ENCODE measurements at regions not wholly inside any gene's neighbourhood (a gene's known extent, or its start where the extent isn't known, plus 50 kb on each side); places are given as distances from the start of the nearest gene placed in this dataset.

DNA sequence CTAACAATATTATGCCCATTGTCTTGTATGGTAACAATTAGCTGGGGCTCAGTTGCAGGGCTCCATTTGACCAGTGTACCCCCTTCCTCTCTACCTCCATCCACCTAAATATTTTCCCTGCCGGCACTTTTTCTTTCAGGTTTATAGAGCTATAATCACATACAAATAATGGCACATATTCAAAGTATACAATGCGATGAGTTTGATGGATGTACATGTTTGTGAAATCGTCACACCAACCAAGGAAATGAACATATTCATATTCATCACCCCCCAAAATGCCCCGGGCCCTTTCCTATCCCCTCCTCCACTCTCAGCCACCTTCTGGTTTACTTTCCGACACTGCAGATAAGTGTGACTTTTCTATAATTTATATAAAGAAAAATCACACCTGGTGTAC lies 351.5 kb downstream of the GADD45G start:
- H3K23ac ChIP-seq (ENCODE audit: low read length) = no peak overlapping the region
- no peaks in the 10 kb centered on the region for H3K4me1 ChIP-seq (ENCODE audit: control insufficient read depth in 1 of 2, insufficient read depth in 2 of 2, low read length in 2 of 2)
- no peaks in the 10 kb centered on the region for H3K9me3 ChIP-seq (ENCODE audit: insufficient read depth, low read depth, low read length)
- no peak overlapping the region for H2BK5ac ChIP-seq (ENCODE audit: low read depth, low read length, poor library complexity)
- no peak overlapping the region for H4K12ac ChIP-seq (ENCODE audit: low read depth, low read length)
- no peaks in the 10 kb centered on the region for H3K79me1 ChIP-seq (ENCODE audit: low read length)
- H3K27me3 ChIP-seq (ENCODE audit: insufficient read depth, low read length) = no peaks in the 10 kb centered on the region
- H3K18ac ChIP-seq (ENCODE audit: low read length) = no peak overlapping the region
- H2BK12ac ChIP-seq (ENCODE audit: low read length) = no peak overlapping the region
- H3K9ac ChIP-seq (ENCODE audit: low read length) = no peak overlapping the region
- no peaks in the 10 kb centered on the region for H3K79me2 ChIP-seq (ENCODE audit: control insufficient read depth, insufficient read depth, low read length, poor library complexity)
- H2BK120ac ChIP-seq (ENCODE audit: insufficient read depth, low read length, poor library complexity) = no peak overlapping the region
- H3K14ac ChIP-seq (ENCODE audit: low read length) = no peak overlapping the region
- WGBS (ENCODE audit: extremely low coverage, insufficient coverage, insufficient read length) = no CpG with 5 or more reads among the region's 5 CpGs
- H4K8ac ChIP-seq (ENCODE audit: low read depth, low read length) = no peak overlapping the region
- no peak overlapping the region for H3K4ac ChIP-seq (ENCODE audit: low read depth, low read length)
- no peak overlapping the region for H3K4me2 ChIP-seq (ENCODE audit: low read length)
- no peaks in the 10 kb centered on the region for H3K36me3 ChIP-seq (ENCODE audit: control insufficient read depth in 1 of 2, insufficient read depth in 2 of 2, low read length in 2 of 2)
- no peak overlapping the region for H4K91ac ChIP-seq (ENCODE audit: low read depth, low read length)
- no peak overlapping the region for H2AFZ ChIP-seq (ENCODE audit: insufficient read depth, low read length, poor library complexity)
- H3K27ac ChIP-seq (ENCODE audit: low read depth, low read length) = no peak overlapping the region
- H3K4me3 ChIP-seq (ENCODE audit: low read depth, low read length) = no peak overlapping the region
- no peak for DNase-seq
- H2AK5ac ChIP-seq (ENCODE audit: low read length) = no peak overlapping the region

DNA sequence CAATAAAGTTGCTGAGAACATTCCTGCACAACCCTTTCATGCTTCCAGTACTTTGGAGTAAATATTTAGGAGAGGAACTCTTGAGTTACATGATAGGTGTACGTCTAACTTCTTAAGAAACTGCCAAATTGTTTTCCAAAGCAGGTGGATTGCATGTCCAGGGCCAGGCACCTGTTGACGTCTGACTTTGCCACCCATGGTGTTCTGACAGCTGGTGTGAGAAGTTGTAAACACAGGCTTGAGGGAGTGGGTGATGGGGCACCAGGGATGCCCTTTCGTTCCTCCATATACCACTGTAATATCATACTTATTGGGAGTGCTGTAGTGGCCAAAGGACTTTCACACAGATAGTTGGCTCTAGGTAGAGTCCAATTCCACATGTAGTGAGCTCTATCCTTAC lies 352.1 kb downstream of the GADD45G start:
- Histone ChIP-seq H2BK5ac (ENCODE audit: low read depth, low read length, poor library complexity) (no peak overlapping the region), H3K27ac (ENCODE audit: low read depth, low read length) (no peak overlapping the region), H3K18ac (ENCODE audit: low read length) (no peak overlapping the region), H2BK120ac (ENCODE audit: insufficient read depth, low read length, poor library complexity) (no peak overlapping the region), H3K14ac (ENCODE audit: low read length) (no peak overlapping the region), H4K91ac (ENCODE audit: low read depth, low read length) (no peak overlapping the region), H3K23ac (ENCODE audit: low read length) (no peak overlapping the region), H4K12ac (ENCODE audit: low read depth, low read length) (no peak overlapping the region), H3K9me3 (ENCODE audit: insufficient read depth, low read depth, low read length) (no peaks in the 10 kb centered on the region), H2BK12ac (ENCODE audit: low read length) (no peak overlapping the region), H4K8ac (ENCODE audit: low read depth, low read length) (no peak overlapping the region), H2AFZ (ENCODE audit: insufficient read depth, low read length, poor library complexity) (no peak overlapping the region), H2AK5ac (ENCODE audit: low read length) (no peak overlapping the region), H3K9ac (ENCODE audit: low read length) (no peak overlapping the region), H3K79me2 (ENCODE audit: control insufficient read depth, insufficient read depth, low read length, poor library complexity) (no peaks in the 10 kb centered on the region), H3K4me1 (ENCODE audit: control insufficient read depth in 1 of 2, insufficient read depth in 2 of 2, low read length in 2 of 2) (no peaks in the 10 kb centered on the region), H3K27me3 (ENCODE audit: insufficient read depth, low read length) (no peaks in the 10 kb centered on the region), H3K79me1 (ENCODE audit: low read length) (no peaks in the 10 kb centered on the region), H3K4me3 (ENCODE audit: low read depth, low read length) (no peak overlapping the region), H3K4me2 (ENCODE audit: low read length) (no peak overlapping the region), H3K4ac (ENCODE audit: low read depth, low read length) (no peak overlapping the region), H3K36me3 (ENCODE audit: control insufficient read depth in 1 of 2, insufficient read depth in 2 of 2, low read length in 2 of 2) (no peaks in the 10 kb centered on the region)
- no CpG with 5 or more reads among the region's 3 CpGs for WGBS (ENCODE audit: extremely low coverage, insufficient coverage, insufficient read length)
- no peak for DNase-seq

DNA sequence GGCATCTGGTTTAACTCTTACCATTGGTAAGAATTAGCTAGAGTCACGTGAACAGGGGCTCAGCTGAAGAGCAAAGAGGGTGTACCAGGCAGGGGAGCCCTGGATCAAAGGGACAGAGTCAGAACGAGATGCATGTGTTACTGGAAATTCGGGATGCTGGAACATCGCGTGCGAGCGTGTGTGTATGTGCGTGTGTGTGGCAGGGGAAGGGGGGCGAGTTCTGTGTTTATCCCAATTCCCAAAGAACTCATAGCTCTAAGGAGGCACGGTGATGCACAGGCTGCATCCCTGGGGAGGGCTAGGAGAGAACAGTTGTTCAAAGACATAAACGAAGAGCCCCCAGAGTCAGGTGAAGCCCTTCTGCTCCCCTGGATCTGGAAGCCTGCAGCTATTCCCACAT lies 353.3 kb downstream of the GADD45G start:
- no peaks in the 10 kb centered on the region for H3K36me3 ChIP-seq (ENCODE audit: control insufficient read depth in 1 of 2, insufficient read depth in 2 of 2, low read length in 2 of 2)

DNA sequence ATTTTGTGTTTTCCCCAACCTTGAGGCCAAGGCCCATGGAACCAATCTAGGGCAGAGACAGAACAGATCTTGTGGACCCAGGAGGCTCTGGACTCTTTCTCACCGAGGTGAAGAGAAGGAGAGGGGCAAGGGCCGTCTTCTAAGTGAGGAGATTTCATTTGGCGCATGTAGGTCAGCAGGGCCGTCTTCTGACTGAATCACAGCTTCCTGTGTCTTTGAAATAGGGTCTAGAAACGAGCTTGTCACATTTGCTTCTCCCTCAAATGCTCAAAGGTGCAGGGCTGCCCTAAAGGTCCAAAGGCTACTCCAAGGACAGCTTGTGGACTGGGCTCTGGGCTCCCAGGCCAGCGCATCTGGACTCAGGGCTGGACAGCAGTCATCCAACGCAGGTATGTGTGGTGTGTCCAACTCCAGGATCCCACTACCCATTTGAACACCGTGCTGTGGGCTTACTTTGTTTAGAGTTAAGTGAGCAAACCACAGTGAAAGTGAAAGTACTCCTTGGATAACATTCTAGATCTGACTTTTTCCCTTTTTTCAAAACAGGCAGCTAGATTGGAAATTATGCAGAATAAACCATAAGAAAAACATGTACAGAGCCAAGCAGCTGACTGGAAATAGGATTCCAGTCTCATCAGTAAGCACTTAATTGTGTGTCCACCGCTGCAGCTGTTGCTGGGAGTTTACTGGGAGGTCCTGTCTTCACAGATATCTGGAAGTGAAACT lies 357.0 kb downstream of the GADD45G start:
- H3K27ac ChIP-seq (ENCODE audit: low read depth, low read length) = no peak overlapping the region
- no peak overlapping the region for H2BK12ac ChIP-seq (ENCODE audit: low read length)
- no peaks in the 10 kb centered on the region for H3K79me2 ChIP-seq (ENCODE audit: control insufficient read depth, insufficient read depth, low read length, poor library complexity)
- H3K18ac ChIP-seq (ENCODE audit: low read length) = no peak overlapping the region
- H4K8ac ChIP-seq (ENCODE audit: low read depth, low read length) = no peak overlapping the region
- no peak overlapping the region for H3K4me2 ChIP-seq (ENCODE audit: low read length)
- H3K9me3 ChIP-seq (ENCODE audit: insufficient read depth, low read depth, low read length) = peaks cover 2% of the 10 kb centered on the region
- H3K14ac ChIP-seq (ENCODE audit: low read length) = no peak overlapping the region
- H2AFZ ChIP-seq (ENCODE audit: insufficient read depth, low read length, poor library complexity) = no peak overlapping the region
- no peaks in the 10 kb centered on the region for H3K4me1 ChIP-seq (ENCODE audit: control insufficient read depth in 1 of 2, insufficient read depth in 2 of 2, low read length in 2 of 2)
- H4K12ac ChIP-seq (ENCODE audit: low read depth, low read length) = no peak overlapping the region
- no peaks in the 10 kb centered on the region for H3K36me3 ChIP-seq (ENCODE audit: control insufficient read depth in 1 of 2, insufficient read depth in 2 of 2, low read length in 2 of 2)
- no peak overlapping the region for H3K4me3 ChIP-seq (ENCODE audit: low read depth, low read length)
- no peak overlapping the region for H2AK5ac ChIP-seq (ENCODE audit: low read length)
- H3K9ac ChIP-seq (ENCODE audit: low read length) = no peak overlapping the region
- no peak overlapping the region for H2BK5ac ChIP-seq (ENCODE audit: low read depth, low read length, poor library complexity)
- no peaks in the 10 kb centered on the region for H3K79me1 ChIP-seq (ENCODE audit: low read length)
- no peak overlapping the region for H3K4ac ChIP-seq (ENCODE audit: low read depth, low read length)
- DNase-seq = no peak
- no CpG with 5 or more reads among the region's 9 CpGs for WGBS (ENCODE audit: extremely low coverage, insufficient coverage, insufficient read length)
- H4K91ac ChIP-seq (ENCODE audit: low read depth, low read length) = no peak overlapping the region
- H3K23ac ChIP-seq (ENCODE audit: low read length) = no peak overlapping the region
- H3K27me3 ChIP-seq (ENCODE audit: insufficient read depth, low read length) = no peaks in the 10 kb centered on the region
- H2BK120ac ChIP-seq (ENCODE audit: insufficient read depth, low read length, poor library complexity) = no peak overlapping the region

More for the DNA sequence above, 353.3 kb downstream of the GADD45G start:
- no peak overlapping the region for H3K14ac ChIP-seq (ENCODE audit: low read length)
- H3K4ac ChIP-seq (ENCODE audit: low read depth, low read length) = no peak overlapping the region
- H3K79me2 ChIP-seq (ENCODE audit: control insufficient read depth, insufficient read depth, low read length, poor library complexity) = no peaks in the 10 kb centered on the region
- no peak overlapping the region for H4K12ac ChIP-seq (ENCODE audit: low read depth, low read length)
- no peak overlapping the region for H3K4me3 ChIP-seq (ENCODE audit: low read depth, low read length)
- no peak for DNase-seq
- H3K4me2 ChIP-seq (ENCODE audit: low read length) = no peak overlapping the region
- no peaks in the 10 kb centered on the region for H3K4me1 ChIP-seq (ENCODE audit: control insufficient read depth in 1 of 2, insufficient read depth in 2 of 2, low read length in 2 of 2)
- no peak overlapping the region for H3K23ac ChIP-seq (ENCODE audit: low read length)
- H2AFZ ChIP-seq (ENCODE audit: insufficient read depth, low read length, poor library complexity) = no peak overlapping the region
- H3K27ac ChIP-seq (ENCODE audit: low read depth, low read length) = no peak overlapping the region
- H3K9me3 ChIP-seq (ENCODE audit: insufficient read depth, low read depth, low read length) = no peaks in the 10 kb centered on the region
- H2AK5ac ChIP-seq (ENCODE audit: low read length) = no peak overlapping the region
- H2BK12ac ChIP-seq (ENCODE audit: low read length) = no peak overlapping the region
- H3K9ac ChIP-seq (ENCODE audit: low read length) = no peak overlapping the region
- 100% methylated on average over 6 of the region's 11 CpGs for WGBS (ENCODE audit: extremely low coverage, insufficient coverage, insufficient read length)
- no peak overlapping the region for H4K91ac ChIP-seq (ENCODE audit: low read depth, low read length)
- no peaks in the 10 kb centered on the region for H3K27me3 ChIP-seq (ENCODE audit: insufficient read depth, low read length)
- H2BK120ac ChIP-seq (ENCODE audit: insufficient read depth, low read length, poor library complexity) = no peak overlapping the region
- H3K18ac ChIP-seq (ENCODE audit: low read length) = no peak overlapping the region
- no peak overlapping the region for H2BK5ac ChIP-seq (ENCODE audit: low read depth, low read length, poor library complexity)
- no peaks in the 10 kb centered on the region for H3K79me1 ChIP-seq (ENCODE audit: low read length)
- no peak overlapping the region for H4K8ac ChIP-seq (ENCODE audit: low read depth, low read length)
